Pancreas (tissue), 10 donors: ENCODE measurements at regions not wholly inside any gene's neighbourhood (a gene's known extent, or its start where the extent isn't known, plus 50 kb on each side); places are given as distances from the start of the nearest gene placed in this dataset.

Source experiments
- ATAC-seq, 4 donors: fragments of 200-7000 bp; cut with Tn5 transposase; one replicate each; pipeline versions ENCODE4 v1.8.0 to v1.9.1; 2020; ENCODE audit warnings: mild to moderate bottlenecking in 4 of 4, moderate library complexity in 4 of 4
- DNase-seq, 6 donors: peaks; one replicate each; pipeline ENCODE4 v3.0.0-alpha.2; 2020
- FAIRE-seq: peaks from 2 replicates; lab custom pipeline; 2012; peaks lifted over from hg19 to GRCh38; lab: Jason Lieb, UNC
- H3K27ac ChIP-seq, 4 donors: fragments of 200-600 bp; sonication (generic); 1 replicate in 3 of 4; 2 replicates in 1 of 4; pipeline versions ENCODE4 v1.5.0 to v1.8.0; 2020
- H3K27me3 ChIP-seq, 4 donors: fragments of 200-600 bp; one replicate each; pipeline ENCODE4 v1.8.0; 2021
- H3K36me3 ChIP-seq, 3 donors: fragments of 200-600 bp; sonication (generic) in 1 of 3; one replicate each; pipeline versions ENCODE4 v1.5.0 to v1.8.0; 2020 to 2021
- H3K4me1 ChIP-seq, 3 donors: fragments of 200-600 bp; one replicate each; pipeline ENCODE4 v1.8.0; 2021
- H3K4me3 ChIP-seq, 4 donors: fragments of 200-600 bp; sonication (generic) in 2 of 4; one replicate each; pipeline versions ENCODE4 v1.5.0 to v1.8.0; 2020 to 2021
- H3K9me3 ChIP-seq, 4 donors: fragments of 200-600 bp; one replicate each; pipeline ENCODE4 v1.8.0; 2021
- WGBS, 2 donors: extraction: QIAGEN DNeasy Blood & Tissue Kit; methylation state at CpG; one replicate each; pipeline ENCODE4 v1.1.7; 2013; 5-methylcytosine and 5-hydroxymethylcytosine counted together
- intact Hi-C, 3 donors: fragments of 100-400 bp; cut with DNase I; formaldehyde crosslinking; loops; one replicate each; pipeline versions ENCODE4 v1.11.1 to v1.14.2; 2022
- TF ChIP-seq, protein P1 (sequence below), 4 donors: fragments of 200-600 bp; sonication (generic) in 3 of 4; IDR thresholded peaks; one replicate each; pipeline versions ENCODE4 v1.5.0 to v1.8.0; 2021; ENCODE audit warnings: antibody characterized with exemption in 4 of 4
- donor health status: healthy with polysubstance abuse.
- donor health status: DM: no; HTN: no; CAD: no; lungs with moderate emphysema.
- donor health status: DM: no; HTN: no; CAD: no.
- donor health status: control.
- donor health status: control.
- donor health status: Bipolar disorder and iron deficiency.
- donor health status: DM: yes; HTN: yes; CAD: no.
- donor health status: DM: no; HTN: no; CAD: no.
- donor health status: DM: no; HTN: no; CAD: no.
- donor health status: DM: yes; HTN: yes; CAD: no.

DNA sequence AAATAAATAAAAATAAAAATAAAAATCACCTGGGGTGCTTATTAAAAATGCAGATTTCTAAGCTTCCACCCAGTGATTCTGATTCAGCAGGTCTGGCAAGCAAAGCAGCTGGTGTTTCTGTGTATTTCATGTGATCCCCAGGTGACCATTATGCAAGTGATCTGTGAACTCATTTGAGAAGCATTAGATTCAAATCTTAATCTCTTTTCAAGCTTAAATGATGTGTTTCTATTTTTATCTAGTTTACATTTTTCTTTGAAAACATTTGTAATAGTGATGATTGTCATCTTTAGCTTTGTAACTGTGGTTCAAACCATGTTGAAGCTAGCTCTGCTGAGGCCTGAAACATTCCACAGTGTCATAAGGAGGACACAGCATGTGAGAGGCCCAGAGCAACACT lies 804.8 kb upstream of the ZNF608 start:
- H3K36me3 ChIP-seq, result no peaks in the 10 kb centered on the region
- H3K27ac ChIP-seq, result no peak overlapping the region
- FAIRE-seq (no peak), ATAC-seq (no peak), DNase-seq (no peak)
- intact Hi-C loops, result no loop called here
- no peaks in the 10 kb centered on the region for H3K27me3 ChIP-seq
- no peaks in the 10 kb centered on the region for H3K9me3 ChIP-seq
- no peak overlapping the region for H3K4me3 ChIP-seq
- TF ChIP-seq, protein P1, sequence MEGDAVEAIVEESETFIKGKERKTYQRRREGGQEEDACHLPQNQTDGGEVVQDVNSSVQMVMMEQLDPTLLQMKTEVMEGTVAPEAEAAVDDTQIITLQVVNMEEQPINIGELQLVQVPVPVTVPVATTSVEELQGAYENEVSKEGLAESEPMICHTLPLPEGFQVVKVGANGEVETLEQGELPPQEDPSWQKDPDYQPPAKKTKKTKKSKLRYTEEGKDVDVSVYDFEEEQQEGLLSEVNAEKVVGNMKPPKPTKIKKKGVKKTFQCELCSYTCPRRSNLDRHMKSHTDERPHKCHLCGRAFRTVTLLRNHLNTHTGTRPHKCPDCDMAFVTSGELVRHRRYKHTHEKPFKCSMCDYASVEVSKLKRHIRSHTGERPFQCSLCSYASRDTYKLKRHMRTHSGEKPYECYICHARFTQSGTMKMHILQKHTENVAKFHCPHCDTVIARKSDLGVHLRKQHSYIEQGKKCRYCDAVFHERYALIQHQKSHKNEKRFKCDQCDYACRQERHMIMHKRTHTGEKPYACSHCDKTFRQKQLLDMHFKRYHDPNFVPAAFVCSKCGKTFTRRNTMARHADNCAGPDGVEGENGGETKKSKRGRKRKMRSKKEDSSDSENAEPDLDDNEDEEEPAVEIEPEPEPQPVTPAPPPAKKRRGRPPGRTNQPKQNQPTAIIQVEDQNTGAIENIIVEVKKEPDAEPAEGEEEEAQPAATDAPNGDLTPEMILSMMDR (IDR thresholded peaks at IDR 0.05), result no peak
- H3K4me1 ChIP-seq, result no peaks in the 10 kb centered on the region

DNA sequence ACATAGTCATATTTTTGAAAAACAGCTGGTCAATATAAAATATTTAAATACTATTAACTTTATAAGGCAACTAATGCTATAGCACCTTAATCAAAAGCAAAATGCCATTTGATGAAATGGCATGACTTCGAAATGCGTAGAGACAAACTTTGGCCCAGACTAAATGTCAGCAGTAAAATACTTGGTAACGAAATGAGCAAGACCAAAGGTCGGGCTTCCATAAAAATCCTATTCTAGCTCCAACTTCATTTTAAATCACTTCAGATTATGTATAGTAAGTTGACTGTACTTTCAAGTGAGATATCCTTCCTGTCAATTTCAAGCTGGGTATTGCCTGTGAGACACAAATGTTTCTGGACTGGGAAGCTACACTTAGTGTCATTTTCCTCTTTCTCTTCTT lies 805.4 kb upstream of the ZNF608 start:
- Histone ChIP-seq H3K36me3 (no peaks in the 10 kb centered on the region), H3K4me3 (no peak overlapping the region), H3K27me3 (no peaks in the 10 kb centered on the region), H3K27ac (no peak overlapping the region), H3K4me1 (no peaks in the 10 kb centered on the region), H3K9me3 (no peaks in the 10 kb centered on the region)
- DNase-seq, result no peak
- intact Hi-C loops, result no loop called here
- ATAC-seq, result no peak
- no peak for FAIRE-seq
- 90 to 97% methylated on average over 4 of the region's 4 CpGs for WGBS, 2 donors
- TF ChIP-seq, protein P1 (IDR thresholded peaks at IDR 0.05), result no peak

DNA sequence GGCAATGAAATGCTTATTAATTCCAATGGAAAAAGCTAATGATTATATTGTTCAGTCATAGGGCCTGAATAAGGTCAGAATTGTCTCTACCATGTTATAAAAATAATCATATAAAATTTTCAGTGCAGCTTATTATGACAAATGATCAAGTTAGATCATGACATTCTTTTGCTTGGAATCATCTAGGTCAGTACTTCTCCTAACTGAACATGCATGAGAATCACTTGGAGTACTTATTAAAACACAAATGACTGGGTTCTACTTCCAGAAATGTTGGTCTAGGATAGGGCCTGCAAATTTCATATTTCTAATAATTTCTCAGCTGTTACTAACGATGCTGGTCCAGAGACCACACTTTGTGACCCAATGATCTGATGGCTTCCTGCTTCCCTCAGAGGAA lies 806.0 kb upstream of the ZNF608 start:
- Histone ChIP-seq H3K9me3 (no peaks in the 10 kb centered on the region), H3K36me3 (no peaks in the 10 kb centered on the region), H3K27me3 (no peaks in the 10 kb centered on the region), H3K4me3 (no peak overlapping the region), H3K27ac (no peak overlapping the region), H3K4me1 (no peaks in the 10 kb centered on the region)
- DNase-seq (no peak), FAIRE-seq (no peak), ATAC-seq (no peak)
- intact Hi-C loops, result no loop called here
- WGBS, 2 donors, result 72 to 76% methylated on average over 1 of the region's 1 CpG
- TF ChIP-seq, protein P1 (IDR thresholded peaks at IDR 0.05), result no peak

DNA sequence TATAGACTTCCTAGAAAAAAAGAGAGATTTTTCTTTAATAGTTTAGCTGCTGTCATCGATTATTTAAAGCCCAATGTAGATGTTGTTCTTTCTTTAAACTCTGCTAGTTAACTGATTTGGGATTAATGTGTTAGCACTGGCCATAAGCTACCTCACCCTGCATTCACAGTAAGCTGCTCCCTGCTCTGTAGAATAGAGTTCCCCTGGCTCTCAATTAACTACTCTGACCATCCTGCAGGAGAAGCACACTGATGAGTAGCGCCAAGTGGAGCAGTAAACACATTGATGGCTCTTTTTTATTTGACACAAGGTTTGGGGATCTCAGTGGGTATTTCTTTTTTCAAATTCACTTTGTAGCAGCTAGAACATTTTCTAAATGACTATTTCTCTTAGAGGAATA lies 807.9 kb upstream of the ZNF608 start:
- WGBS, 2 donors, result 77 to 78% methylated on average over 2 of the region's 2 CpGs
- DNase-seq, result no peak
- Histone ChIP-seq H3K36me3 (no peaks in the 10 kb centered on the region), H3K27ac (no peak overlapping the region), H3K27me3 (no peaks in the 10 kb centered on the region), H3K9me3 (no peaks in the 10 kb centered on the region), H3K4me1 (peaks cover 0 to 2% (median 0%) of the 10 kb centered on the region in 3 donors), H3K4me3 (no peak overlapping the region)
- TF ChIP-seq, protein P1 (IDR thresholded peaks at IDR 0.05), result no peak
- FAIRE-seq, result no peak
- no peak for ATAC-seq
- intact Hi-C loops, result no loop called here

DNA sequence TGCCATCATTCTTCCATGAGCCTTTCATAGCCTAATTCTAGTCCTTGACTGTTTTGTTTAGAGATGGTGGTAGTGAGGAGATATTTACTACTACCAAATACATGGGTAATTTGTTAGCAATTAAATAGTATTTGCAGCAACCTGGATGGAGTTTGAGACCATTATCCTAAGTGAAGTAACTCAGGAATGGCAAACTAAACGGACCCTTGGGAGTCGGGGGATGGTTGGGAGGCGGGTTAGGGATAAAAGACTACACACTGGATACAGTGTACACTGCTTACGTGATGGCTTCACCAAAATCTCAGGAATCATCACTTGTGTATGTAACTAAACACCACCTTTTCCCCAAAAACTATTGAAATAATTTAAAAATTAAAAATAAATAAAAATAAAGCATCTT lies 809.2 kb upstream of the ZNF608 start:
- WGBS, 2 donors, result 90 to 93% methylated on average over 4 of the region's 4 CpGs
- H3K4me1 ChIP-seq, result peaks cover 0 to 4% (median 0%) of the 10 kb centered on the region in 3 donors
- H3K27me3 ChIP-seq, result no peaks in the 10 kb centered on the region
- FAIRE-seq (no peak), ATAC-seq (no peak), DNase-seq (no peak)
- TF ChIP-seq, protein P1 (IDR thresholded peaks at IDR 0.05), result no peak
- H3K4me3 ChIP-seq, result no peak overlapping the region
- no peak overlapping the region for H3K27ac ChIP-seq
- no peaks in the 10 kb centered on the region for H3K9me3 ChIP-seq
- H3K36me3 ChIP-seq, result no peaks in the 10 kb centered on the region
- intact Hi-C loops, result no loop called here
